ENCODE measurements at regions not wholly inside any gene's neighbourhood (a gene's known extent, or its start where the extent isn't known, plus 50 kb on each side); places are given as distances from the start of the nearest gene placed in this dataset.

GRCh38 chr20:21609221-21609620 is 95.4 kb upstream of the NKX2-2 start:
- no peak for DNase-seq (ENCODE audit: low read depth in 2 of 2)

GRCh38 chr20:21608777-21609176 is 94.9 kb upstream of the NKX2-2 start:
- Histone ChIP-seq H3K27ac (ENCODE audit: insufficient read depth, low read length) (no peak overlapping the region), H3K36me3 (ENCODE audit: control insufficient read depth, insufficient read depth, low read length) (no peaks in the 10 kb centered on the region), H3K9me3 (ENCODE audit: control insufficient read depth, insufficient read depth, low read depth, low read length) (no peaks in the 10 kb centered on the region), H3K9ac (ENCODE audit: insufficient read depth, low read length) (no peak overlapping the region), H2AFZ (ENCODE audit: low read length) (no peak overlapping the region), H4K20me1 (ENCODE audit: control insufficient read depth, extremely low read depth, insufficient read depth, low read length) (no peaks in the 10 kb centered on the region), H3K4me2 (ENCODE audit: extremely low read depth, insufficient read depth, low read length) (no peak overlapping the region), H3K4me1 (ENCODE audit: control insufficient read depth, extremely low read depth, insufficient read depth, low read length) (no peaks in the 10 kb centered on the region), H3K79me2 (ENCODE audit: control insufficient read depth, insufficient read depth, low read length) (no peaks in the 10 kb centered on the region), H3K4me3 (replicated peaks in 1 of 4; ENCODE audit: control extremely low read depth in 1 of 4, insufficient read depth in 1 of 4, low read depth in 3 of 4, low read length in 4 of 4) (no peak overlapping the region), H3K27me3 (ENCODE audit: control insufficient read depth, insufficient read depth, low read length) (no peaks in the 10 kb centered on the region)
- DNase-seq (ENCODE audit: low read depth in 2 of 2), result no peak
- no peak for TF ChIP-seq EZH2 (IDR thresholded peaks at IDR 0.05; ENCODE audit: low read length, missing control alignments)
- TF ChIP-seq CTCF (conservative IDR thresholded peaks at IDR 0.05 in 1 of 2, IDR thresholded peaks at IDR 0.05 in 1 of 2; ENCODE audit: low read depth in 1 of 2, low read length in 2 of 2), result no peak

More at GRCh38 chr20:21609221-21609620, 95.4 kb upstream of the NKX2-2 start:
- Histone ChIP-seq H3K36me3 (ENCODE audit: control insufficient read depth, insufficient read depth, low read length) (no peaks in the 10 kb centered on the region), H3K27ac (ENCODE audit: insufficient read depth, low read length) (no peak overlapping the region), H3K9ac (ENCODE audit: insufficient read depth, low read length) (no peak overlapping the region), H3K27me3 (ENCODE audit: control insufficient read depth, insufficient read depth, low read length) (no peaks in the 10 kb centered on the region), H2AFZ (ENCODE audit: low read length) (no peak overlapping the region), H3K4me2 (ENCODE audit: extremely low read depth, insufficient read depth, low read length) (no peak overlapping the region), H3K9me3 (ENCODE audit: control insufficient read depth, insufficient read depth, low read depth, low read length) (no peaks in the 10 kb centered on the region), H3K79me2 (ENCODE audit: control insufficient read depth, insufficient read depth, low read length) (no peaks in the 10 kb centered on the region), H3K4me3 (replicated peaks in 1 of 4; ENCODE audit: control extremely low read depth in 1 of 4, insufficient read depth in 1 of 4, low read depth in 3 of 4, low read length in 4 of 4) (no peak overlapping the region), H4K20me1 (ENCODE audit: control insufficient read depth, extremely low read depth, insufficient read depth, low read length) (no peaks in the 10 kb centered on the region), H3K4me1 (ENCODE audit: control insufficient read depth, extremely low read depth, insufficient read depth, low read length) (no peaks in the 10 kb centered on the region)
- TF ChIP-seq EZH2 (IDR thresholded peaks at IDR 0.05; ENCODE audit: low read length, missing control alignments), result no peak
- TF ChIP-seq CTCF (conservative IDR thresholded peaks at IDR 0.05 in 1 of 2, IDR thresholded peaks at IDR 0.05 in 1 of 2; ENCODE audit: low read depth in 1 of 2, low read length in 2 of 2), result no peak

GRCh38 chr20:21607971-21608725 is 94.3 kb upstream of the NKX2-2 start:
- Histone ChIP-seq H3K4me2 (ENCODE audit: extremely low read depth, insufficient read depth, low read length) (no peak overlapping the region), H2AFZ (ENCODE audit: low read length) (no peak overlapping the region), H3K79me2 (ENCODE audit: control insufficient read depth, insufficient read depth, low read length) (no peaks in the 10 kb centered on the region), H4K20me1 (ENCODE audit: control insufficient read depth, extremely low read depth, insufficient read depth, low read length) (no peaks in the 10 kb centered on the region), H3K36me3 (ENCODE audit: control insufficient read depth, insufficient read depth, low read length) (no peaks in the 10 kb centered on the region), H3K9ac (ENCODE audit: insufficient read depth, low read length) (no peak overlapping the region), H3K27ac (ENCODE audit: insufficient read depth, low read length) (no peak overlapping the region), H3K27me3 (ENCODE audit: control insufficient read depth, insufficient read depth, low read length) (no peaks in the 10 kb centered on the region), H3K4me1 (ENCODE audit: control insufficient read depth, extremely low read depth, insufficient read depth, low read length) (no peaks in the 10 kb centered on the region), H3K4me3 (replicated peaks in 1 of 4; ENCODE audit: control extremely low read depth in 1 of 4, insufficient read depth in 1 of 4, low read depth in 3 of 4, low read length in 4 of 4) (no peak overlapping the region), H3K9me3 (ENCODE audit: control insufficient read depth, insufficient read depth, low read depth, low read length) (no peaks in the 10 kb centered on the region)
- no peak for DNase-seq (ENCODE audit: low read depth in 2 of 2)
- TF ChIP-seq EZH2 (IDR thresholded peaks at IDR 0.05; ENCODE audit: low read length, missing control alignments), result no peak
